ENCODE measurements at regions not wholly inside any gene's neighbourhood (a gene's known extent, or its start where the extent isn't known, plus 50 kb on each side); places are given as distances from the start of the nearest gene placed in this dataset.

- Histone ChIP-seq H3K79me2 (ENCODE audit: control insufficient read depth, low read length) (no peaks in the 10 kb centered on the region), H3K4me2 (ENCODE audit: low read length) (no peak overlapping the region), H3K27me3 (ENCODE audit: control insufficient read depth, low read length) (no peaks in the 10 kb centered on the region), H4K20me1 (ENCODE audit: control insufficient read depth, insufficient read depth, low read depth, low read length) (no peaks in the 10 kb centered on the region), H3K27ac (ENCODE audit: low read depth, low read length) (no peak overlapping the region), H3K9me2 (replicated peaks; ENCODE audit: control insufficient read depth, low read length) (no peaks in the 10 kb centered on the region), H3F3A (ENCODE audit: control insufficient read depth, insufficient read depth) (no peaks in the 10 kb centered on the region), H3K4me1 (ENCODE audit: control insufficient read depth, low read length) (no peaks in the 10 kb centered on the region), H3K4me3 (ENCODE audit: low read length) (no peak overlapping the region), H3K9me3 (ENCODE audit: control insufficient read depth, insufficient read depth, low read length) (no peaks in the 10 kb centered on the region), H3K36me3 (ENCODE audit: control insufficient read depth, low read length) (no peaks in the 10 kb centered on the region)
- TF ChIP-seq CTCF (IDR thresholded peaks at IDR 0.05; ENCODE audit: low read depth, low read length, poor library complexity, severe bottlenecking): no peak
- no peak for TF ChIP-seq EZH2phosphoT487 (IDR thresholded peaks at IDR 0.05; ENCODE audit: borderline replicate concordance, low read length)
Measured at GRCh38 chr6:51077821-51078518, 259.3 kb downstream of the TFAP2B start.

GRCh38 chr6:51090343-51090742 is 271.7 kb downstream of the TFAP2B start:
- Histone ChIP-seq H3K27me3 (ENCODE audit: control insufficient read depth, low read length) (no peaks in the 10 kb centered on the region), H3K9me3 (ENCODE audit: control insufficient read depth, insufficient read depth, low read length) (peaks cover 6% of the 10 kb centered on the region; the same call in 1 of the 2 replicates), H3K36me3 (ENCODE audit: control insufficient read depth, low read length) (no peaks in the 10 kb centered on the region), H3K4me1 (ENCODE audit: control insufficient read depth, low read length) (no peaks in the 10 kb centered on the region), H3K4me3 (ENCODE audit: low read length) (no peak overlapping the region), H3K9me2 (replicated peaks; ENCODE audit: control insufficient read depth, low read length) (no peaks in the 10 kb centered on the region), H3K4me2 (ENCODE audit: low read length) (no peak overlapping the region), H3K79me2 (ENCODE audit: control insufficient read depth, low read length) (no peaks in the 10 kb centered on the region), H3F3A (ENCODE audit: control insufficient read depth, insufficient read depth) (no peaks in the 10 kb centered on the region), H3K27ac (ENCODE audit: low read depth, low read length) (no peak overlapping the region), H4K20me1 (ENCODE audit: control insufficient read depth, insufficient read depth, low read depth, low read length) (no peaks in the 10 kb centered on the region)
- TF ChIP-seq CTCF (IDR thresholded peaks at IDR 0.05; ENCODE audit: low read depth, low read length, poor library complexity, severe bottlenecking) (no peak), EZH2phosphoT487 (IDR thresholded peaks at IDR 0.05; ENCODE audit: borderline replicate concordance, low read length) (no peak)

DNA sequence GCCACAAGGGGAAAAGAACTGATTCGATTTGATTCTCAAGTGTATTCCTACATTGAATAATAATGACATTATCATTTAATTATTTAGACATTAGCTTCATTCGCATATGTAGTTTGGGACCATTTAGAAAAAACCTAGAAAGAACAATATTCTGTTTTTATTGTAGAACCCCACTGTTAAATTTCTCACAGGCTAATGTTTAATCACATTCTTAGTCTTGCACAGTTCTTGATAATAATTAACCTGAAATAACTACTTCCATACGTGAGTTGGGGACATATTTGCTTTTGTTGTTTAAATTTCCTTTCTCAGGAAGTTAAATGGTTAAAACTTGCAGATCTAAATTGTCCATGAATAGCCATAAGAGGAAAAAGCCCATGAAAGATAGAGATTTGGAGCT is 275.2 kb downstream of the TFAP2B start:
- Histone ChIP-seq H3K27ac (ENCODE audit: low read depth, low read length) (no peak overlapping the region), H3K4me3 (ENCODE audit: low read length) (no peak overlapping the region), H3K9me3 (ENCODE audit: control insufficient read depth, insufficient read depth, low read length) (peaks cover 6% of the 10 kb centered on the region; the same call in 1 of the 2 replicates), H3K4me1 (ENCODE audit: control insufficient read depth, low read length) (no peaks in the 10 kb centered on the region), H3K27me3 (ENCODE audit: control insufficient read depth, low read length) (no peaks in the 10 kb centered on the region), H3F3A (ENCODE audit: control insufficient read depth, insufficient read depth) (no peaks in the 10 kb centered on the region), H3K9me2 (replicated peaks; ENCODE audit: control insufficient read depth, low read length) (no peaks in the 10 kb centered on the region), H3K36me3 (ENCODE audit: control insufficient read depth, low read length) (no peaks in the 10 kb centered on the region), H3K79me2 (ENCODE audit: control insufficient read depth, low read length) (no peaks in the 10 kb centered on the region), H4K20me1 (ENCODE audit: control insufficient read depth, insufficient read depth, low read depth, low read length) (no peaks in the 10 kb centered on the region), H3K4me2 (ENCODE audit: low read length) (no peak overlapping the region)
- TF ChIP-seq EZH2phosphoT487 (IDR thresholded peaks at IDR 0.05; ENCODE audit: borderline replicate concordance, low read length) (no peak), CTCF (IDR thresholded peaks at IDR 0.05; ENCODE audit: low read depth, low read length, poor library complexity, severe bottlenecking) (no peak)
